Activated CD4-positive, alpha-beta memory T cell treated with anti-CD3 and anti-CD28 coated beads for 36 hours (primary cell): ENCODE measurements at regions not wholly inside any gene's neighbourhood (a gene's known extent, or its start where the extent isn't known, plus 50 kb on each side); places are given as distances from the start of the nearest gene placed in this dataset.

Experiments used
- CTCF ChIA-PET: fragments of 350-600 bp; sonication (Branson Sonifier 250); formaldehyde crosslinking; loops from one replicate; lab custom pipeline; 2021; ENCODE audit warnings: antibody characterized with exemption, inconsistent platforms; lab: Charles Lee
- POLR2A ChIA-PET: fragments of 350-600 bp; sonication (Branson Sonifier 250); formaldehyde crosslinking; loops from one replicate; lab custom pipeline; 2021; ENCODE audit warnings: antibody characterized with exemption; lab: Charles Lee
- DNase-seq: peaks from one replicate; pipeline ENCODE4 v3.0.0-alpha.2; 2020
- H3K27ac Mint-ChIP-seq: one replicate; pipeline ENCODE4 v1.8.0; 2021; ENCODE audit warnings: mixed read lengths
- H3K27me3 Mint-ChIP-seq: one replicate; pipeline ENCODE4 v1.8.0; 2021; ENCODE audit warnings: mixed read lengths
- H3K36me3 Mint-ChIP-seq: one replicate; pipeline ENCODE4 v1.8.0; 2021; ENCODE audit warnings: mixed read lengths
- H3K4me1 Mint-ChIP-seq: one replicate; pipeline ENCODE4 v1.8.0; 2021; ENCODE audit warnings: low read depth, mixed read lengths
- H3K4me3 Mint-ChIP-seq: one replicate; pipeline ENCODE4 v1.8.0; 2021; ENCODE audit warnings: mild to moderate bottlenecking, mixed read lengths
- H3K9me3 Mint-ChIP-seq: one replicate; pipeline ENCODE4 v1.8.0; 2021; ENCODE audit warnings: mixed read lengths
- intact Hi-C: fragments of 100-400 bp; cut with micrococcal nuclease; formaldehyde crosslinking; loops from one replicate; pipeline ENCODE4 v1.15.1; 2023

DNA sequence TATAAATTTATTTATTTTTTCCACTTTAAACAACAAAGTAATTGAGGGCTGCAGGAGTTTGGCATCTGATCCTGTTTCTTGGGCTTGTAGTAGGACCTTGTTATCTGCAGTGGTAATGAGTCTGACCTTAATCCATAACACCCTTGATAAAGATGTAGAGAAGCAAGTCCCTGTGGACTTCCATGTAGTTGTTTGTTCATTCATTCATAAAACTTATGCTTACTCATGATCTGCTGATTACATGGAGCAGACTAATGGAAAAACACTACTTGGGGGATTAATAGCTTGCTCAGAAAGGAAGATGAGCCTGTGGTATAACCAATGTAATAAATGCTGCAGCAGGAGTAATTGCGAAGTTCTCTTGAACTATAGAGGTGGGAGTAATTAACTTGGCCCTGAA lies 271.5 kb upstream of the TBL1XR1 start:
- H3K4me3 Mint-ChIP-seq, result no peak overlapping the region
- no peak overlapping the region for H3K27ac Mint-ChIP-seq
- H3K9me3 Mint-ChIP-seq, result no peaks in the 10 kb centered on the region
- no peak for DNase-seq
- ChIA-PET POLR2A (no interaction called here), CTCF (no interaction called here)
- H3K4me1 Mint-ChIP-seq, result peaks cover 8% of the 10 kb centered on the region
- intact Hi-C loops, result no loop called here
- no peaks in the 10 kb centered on the region for H3K36me3 Mint-ChIP-seq
- H3K27me3 Mint-ChIP-seq, result no peaks in the 10 kb centered on the region

DNA sequence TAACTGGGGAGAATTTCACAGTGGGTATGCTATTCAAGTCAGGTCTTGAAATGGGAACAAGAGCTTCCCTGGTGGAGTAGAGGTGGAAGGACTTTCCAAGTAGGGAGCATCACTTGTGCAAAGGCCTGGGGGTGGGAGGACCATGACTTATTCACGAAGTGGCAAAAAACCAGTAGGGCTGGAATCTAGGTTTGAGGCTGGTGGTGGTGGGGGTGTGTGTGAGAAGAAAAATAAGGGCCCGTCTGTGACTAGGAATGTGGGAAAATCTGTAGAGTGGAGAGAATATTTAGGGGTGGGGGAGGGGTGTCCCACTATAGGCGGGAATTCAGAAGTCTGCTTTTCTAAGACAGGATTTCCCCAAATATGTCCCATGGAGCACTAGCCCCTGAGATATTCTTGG lies 271.9 kb upstream of the TBL1XR1 start:
- DNase-seq, result no peak
- peaks cover 4% of the 10 kb centered on the region for H3K4me1 Mint-ChIP-seq

DNA sequence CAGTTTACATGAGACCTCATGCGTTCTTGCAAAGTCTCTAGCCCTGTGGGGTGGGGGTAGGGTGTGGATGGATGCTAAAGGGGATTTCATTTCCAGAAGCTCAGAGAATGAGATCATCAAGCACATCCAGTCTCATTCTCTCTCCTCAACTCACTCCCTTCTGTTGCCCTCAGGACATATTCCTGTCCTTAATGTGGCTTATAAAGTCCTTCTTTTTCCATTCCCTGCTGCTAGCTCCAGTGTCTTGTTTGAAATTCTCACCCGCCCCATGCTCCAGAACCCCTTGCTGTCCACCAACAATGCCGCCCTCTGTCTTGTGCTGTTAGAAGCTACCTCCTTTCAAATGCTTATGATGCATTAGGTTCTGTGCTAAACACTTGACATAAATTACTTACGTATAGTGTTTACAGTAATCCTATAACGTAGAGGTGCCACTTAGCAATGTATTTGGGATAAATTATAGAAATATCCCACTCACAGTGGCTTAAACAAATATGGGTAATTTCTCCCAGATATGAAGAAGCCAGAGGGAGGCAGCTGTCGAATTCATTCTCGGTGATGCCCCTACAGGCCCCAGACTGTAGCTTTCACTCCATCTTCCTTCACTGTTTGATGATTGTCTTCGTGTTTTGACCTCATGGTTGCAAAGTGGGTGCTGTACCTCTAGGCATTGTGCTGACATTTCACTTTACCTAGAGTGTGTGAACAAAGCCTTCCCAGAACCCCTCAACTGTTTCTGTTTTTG lies 273.1 kb upstream of the TBL1XR1 start:
- POLR2A ChIA-PET, result no interaction called here
- H3K27ac Mint-ChIP-seq, result no peak overlapping the region
- H3K36me3 Mint-ChIP-seq, result no peaks in the 10 kb centered on the region
- intact Hi-C loops, result no loop called here
- H3K27me3 Mint-ChIP-seq, result no peaks in the 10 kb centered on the region
- CTCF ChIA-PET, result interaction anchor here (0.6 kb wide), 2 partner anchors 24 to 60 kb away, joined by 3 to 4 read pairs; no protein-coding TSS in a partner anchor
- no peaks in the 10 kb centered on the region for H3K9me3 Mint-ChIP-seq
- H3K4me1 Mint-ChIP-seq, result peaks cover 2% of the 10 kb centered on the region
- no peak for DNase-seq
- no peak overlapping the region for H3K4me3 Mint-ChIP-seq

More for the DNA sequence above, 271.9 kb upstream of the TBL1XR1 start:
- no peaks in the 10 kb centered on the region for H3K36me3 Mint-ChIP-seq
- H3K4me3 Mint-ChIP-seq, result no peak overlapping the region
- no peak overlapping the region for H3K27ac Mint-ChIP-seq
- H3K9me3 Mint-ChIP-seq, result no peaks in the 10 kb centered on the region
- POLR2A ChIA-PET, result no interaction called here
- no peaks in the 10 kb centered on the region for H3K27me3 Mint-ChIP-seq
- CTCF ChIA-PET, result no interaction called here
- intact Hi-C loops, result no loop called here

DNA sequence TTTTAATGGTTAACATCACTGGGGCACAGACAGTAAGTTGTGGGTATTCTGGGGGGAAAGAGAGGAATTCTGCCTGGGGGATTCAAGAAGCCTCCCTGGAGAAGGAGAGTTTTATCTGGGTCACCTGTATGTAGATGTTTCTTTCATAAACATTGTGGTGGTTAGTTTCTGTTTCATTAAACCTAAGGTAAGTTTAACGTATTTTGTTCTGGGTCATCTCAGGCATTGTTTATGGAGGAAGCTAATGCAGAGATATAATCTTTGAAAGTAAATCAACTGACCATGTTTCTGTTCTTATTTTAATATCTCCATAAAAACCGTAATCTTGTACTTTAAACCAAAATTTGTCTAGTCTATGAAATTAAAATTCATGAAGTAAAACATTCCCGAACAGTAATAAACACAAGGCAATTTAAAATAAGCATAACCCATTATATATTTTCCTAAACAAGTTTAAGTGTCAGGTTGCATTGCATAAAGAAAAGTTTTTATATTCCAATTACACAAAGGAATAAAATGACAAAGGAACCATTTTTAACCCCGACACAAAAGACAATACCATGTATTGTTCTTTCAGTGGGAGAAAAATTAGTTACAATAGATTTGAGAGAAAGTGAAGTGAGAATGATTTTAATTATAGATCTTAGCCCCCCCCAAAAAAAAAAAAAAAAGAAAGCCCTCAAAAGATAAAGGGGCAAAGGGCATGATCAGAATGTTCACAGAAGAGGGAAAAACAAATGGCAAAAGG lies 274.6 kb upstream of the TBL1XR1 start:
- no peak for DNase-seq
- H3K27me3 Mint-ChIP-seq, result no peaks in the 10 kb centered on the region
- ChIA-PET CTCF (no interaction called here), POLR2A (no interaction called here)
- no peaks in the 10 kb centered on the region for H3K4me1 Mint-ChIP-seq
- H3K36me3 Mint-ChIP-seq, result no peaks in the 10 kb centered on the region
- intact Hi-C loops, result no loop called here
- H3K27ac Mint-ChIP-seq, result no peak overlapping the region
- H3K9me3 Mint-ChIP-seq, result no peaks in the 10 kb centered on the region
- no peak overlapping the region for H3K4me3 Mint-ChIP-seq

DNA sequence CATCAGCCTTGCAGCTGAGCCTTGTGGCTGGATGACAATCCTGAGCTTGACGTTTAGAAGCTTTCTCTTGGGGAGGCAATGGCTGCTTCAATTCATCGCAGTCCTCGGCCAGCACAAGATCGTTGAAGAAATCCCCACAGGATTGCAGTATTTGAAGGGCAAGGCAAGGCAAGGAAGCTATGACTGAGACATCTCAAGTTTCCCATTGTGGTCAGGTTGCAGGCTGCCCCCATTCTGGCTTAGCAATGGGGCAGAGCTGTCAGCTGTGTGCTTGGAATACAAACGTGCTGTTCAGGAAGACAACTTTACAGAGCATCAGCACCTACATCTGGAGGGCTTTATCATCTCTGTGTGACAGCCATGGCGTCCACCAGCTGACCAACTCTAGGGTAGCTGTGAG lies 275.9 kb upstream of the TBL1XR1 start:
- no peaks in the 10 kb centered on the region for H3K27me3 Mint-ChIP-seq
- no peak overlapping the region for H3K4me3 Mint-ChIP-seq
- intact Hi-C loops, result no loop called here
- H3K4me1 Mint-ChIP-seq, result no peaks in the 10 kb centered on the region
- H3K9me3 Mint-ChIP-seq, result no peaks in the 10 kb centered on the region
- CTCF ChIA-PET, result no interaction called here
- no peaks in the 10 kb centered on the region for H3K36me3 Mint-ChIP-seq
- POLR2A ChIA-PET, result no interaction called here
- DNase-seq, result no peak
- no peak overlapping the region for H3K27ac Mint-ChIP-seq

DNA sequence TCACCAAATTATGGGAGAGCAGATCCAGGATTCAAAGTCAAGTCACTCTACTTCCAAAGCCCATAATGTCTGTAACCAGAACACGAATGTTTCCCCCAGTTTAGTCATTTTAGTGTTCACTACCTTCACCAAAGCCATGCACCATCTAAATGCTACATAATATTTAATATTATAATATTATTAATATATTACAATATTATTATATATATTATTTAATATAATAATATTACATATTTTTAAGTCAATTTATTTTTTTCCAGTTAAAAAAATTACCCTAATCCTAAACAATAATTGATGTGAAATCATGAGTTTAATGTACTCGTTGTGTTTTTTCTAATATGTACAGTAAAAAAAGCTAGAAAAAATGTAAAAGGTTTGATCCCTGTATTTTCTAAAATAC lies 276.6 kb upstream of the TBL1XR1 start:
- Mint-ChIP-seq H3K9me3 (no peaks in the 10 kb centered on the region), H3K27me3 (no peaks in the 10 kb centered on the region), H3K36me3 (no peaks in the 10 kb centered on the region), H3K4me3 (no peak overlapping the region), H3K4me1 (no peaks in the 10 kb centered on the region), H3K27ac (no peak overlapping the region)
- POLR2A ChIA-PET, result no interaction called here
- intact Hi-C loops, result no loop called here
- CTCF ChIA-PET, result no interaction called here
- DNase-seq, result no peak

DNA sequence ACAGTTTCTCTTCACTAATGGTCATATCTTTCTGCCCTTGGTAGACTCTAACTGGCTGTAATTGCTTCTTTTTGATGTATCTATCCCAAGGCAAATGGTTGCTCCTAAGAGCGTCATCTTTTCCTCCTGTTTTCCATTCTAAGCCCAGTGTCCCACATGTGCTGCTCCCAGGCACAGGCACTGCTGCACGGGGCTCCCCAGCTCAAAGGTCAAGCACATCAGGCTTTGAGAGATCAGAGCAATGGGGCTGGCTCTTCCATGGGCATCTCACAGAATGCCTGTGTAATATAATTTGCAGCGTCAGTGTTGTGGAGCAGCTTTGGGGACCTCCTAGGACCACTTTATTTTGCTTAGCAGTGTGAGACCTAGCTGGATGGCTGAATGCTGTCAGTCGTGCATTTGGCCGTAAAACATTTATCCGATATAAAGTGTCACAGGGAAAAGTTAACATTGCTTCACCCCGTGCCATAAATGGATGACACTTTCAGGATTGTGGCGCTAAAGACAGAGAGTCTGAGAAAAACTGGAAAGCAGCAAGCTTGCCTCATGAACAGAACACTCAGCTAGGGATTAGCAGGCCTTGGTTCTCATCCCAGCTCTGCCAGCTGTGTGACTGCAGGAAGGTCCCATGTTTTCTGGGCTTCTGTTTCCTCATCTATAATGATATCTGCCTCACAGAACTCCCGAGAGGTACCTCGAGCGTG lies 277.5 kb upstream of the TBL1XR1 start:
- Mint-ChIP-seq H3K27me3 (no peaks in the 10 kb centered on the region), H3K9me3 (no peaks in the 10 kb centered on the region), H3K27ac (no peak overlapping the region), H3K36me3 (no peaks in the 10 kb centered on the region), H3K4me3 (no peak overlapping the region), H3K4me1 (no peaks in the 10 kb centered on the region)
- CTCF ChIA-PET, result no interaction called here
- intact Hi-C loops, result no loop called here
- POLR2A ChIA-PET, result no interaction called here
- no peak for DNase-seq

DNA sequence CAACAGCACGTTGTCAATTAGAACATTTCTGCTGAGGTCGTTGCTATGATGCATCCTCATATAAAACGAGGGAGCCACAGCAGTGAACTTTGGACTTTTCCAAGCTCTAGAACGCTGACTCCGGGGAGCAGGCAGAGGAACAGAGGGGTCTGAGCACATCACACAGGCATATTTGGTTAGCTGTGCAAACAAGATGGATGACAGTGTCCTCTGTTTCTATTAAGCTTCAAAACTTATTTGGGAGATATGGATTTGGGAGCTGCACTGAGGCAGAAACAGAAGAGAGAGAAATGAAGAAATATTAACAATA lies 278.0 kb upstream of the TBL1XR1 start:
- no peaks in the 10 kb centered on the region for H3K27me3 Mint-ChIP-seq
- H3K4me3 Mint-ChIP-seq, result no peak overlapping the region
- intact Hi-C loops, result no loop called here
- no peaks in the 10 kb centered on the region for H3K9me3 Mint-ChIP-seq
- POLR2A ChIA-PET, result no interaction called here
- H3K36me3 Mint-ChIP-seq, result no peaks in the 10 kb centered on the region
- CTCF ChIA-PET, result no interaction called here
- no peak for DNase-seq
- no peak overlapping the region for H3K27ac Mint-ChIP-seq
- no peaks in the 10 kb centered on the region for H3K4me1 Mint-ChIP-seq

DNA sequence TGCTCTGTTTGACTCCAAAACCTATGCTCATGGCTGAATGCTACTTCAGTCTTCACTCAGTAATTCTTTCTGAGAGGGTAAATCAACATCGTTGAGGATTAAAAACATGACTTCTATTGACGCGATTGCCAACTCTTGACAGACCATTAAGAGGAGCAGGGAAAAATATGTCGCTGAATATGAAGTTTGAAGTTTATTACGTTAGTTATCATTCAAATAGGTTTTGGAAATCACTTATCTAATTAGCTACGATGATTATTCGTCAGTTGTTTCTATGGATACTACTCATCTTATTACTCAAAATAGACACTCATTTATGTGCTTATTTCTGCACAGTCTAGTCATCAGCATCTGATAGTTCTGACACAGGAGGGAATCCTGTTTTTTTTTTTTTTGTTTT lies 279.2 kb upstream of the TBL1XR1 start:
- POLR2A ChIA-PET, result no interaction called here
- Mint-ChIP-seq H3K27me3 (no peaks in the 10 kb centered on the region), H3K4me3 (no peak overlapping the region), H3K27ac (no peak overlapping the region), H3K36me3 (no peaks in the 10 kb centered on the region), H3K9me3 (no peaks in the 10 kb centered on the region), H3K4me1 (no peaks in the 10 kb centered on the region)
- no peak for DNase-seq
- intact Hi-C loops, result no loop called here
- CTCF ChIA-PET, result no interaction called here

DNA sequence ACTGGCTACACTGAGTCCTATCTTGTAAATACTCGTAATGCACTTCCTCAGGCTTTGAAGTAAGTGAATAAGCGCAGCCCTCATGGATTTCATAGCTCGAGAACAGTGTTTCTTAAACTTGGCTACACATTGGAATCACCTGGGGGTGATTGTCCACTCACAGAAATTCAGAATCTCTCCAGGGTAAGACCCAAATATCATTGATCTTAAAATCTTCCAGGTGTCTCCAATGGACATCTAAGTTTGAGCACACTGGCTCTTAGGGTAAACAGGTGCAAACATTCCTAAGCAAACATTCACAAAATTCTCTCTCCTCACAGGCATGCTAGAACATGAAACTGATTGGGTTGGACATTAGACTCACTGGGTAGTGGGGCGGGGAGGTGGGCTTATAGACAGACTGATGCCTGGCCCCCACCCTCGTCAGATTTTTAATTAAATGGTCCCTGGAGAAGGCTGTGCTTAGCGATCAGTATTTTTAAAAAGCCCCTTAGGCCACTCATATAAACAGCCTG lies 279.7 kb upstream of the TBL1XR1 start:
- Mint-ChIP-seq H3K27me3 (no peaks in the 10 kb centered on the region), H3K4me1 (no peaks in the 10 kb centered on the region), H3K9me3 (no peaks in the 10 kb centered on the region), H3K27ac (no peak overlapping the region), H3K4me3 (no peak overlapping the region), H3K36me3 (no peaks in the 10 kb centered on the region)
- POLR2A ChIA-PET, result no interaction called here
- CTCF ChIA-PET, result no interaction called here
- DNase-seq, result no peak
- intact Hi-C loops, result no loop called here

DNA sequence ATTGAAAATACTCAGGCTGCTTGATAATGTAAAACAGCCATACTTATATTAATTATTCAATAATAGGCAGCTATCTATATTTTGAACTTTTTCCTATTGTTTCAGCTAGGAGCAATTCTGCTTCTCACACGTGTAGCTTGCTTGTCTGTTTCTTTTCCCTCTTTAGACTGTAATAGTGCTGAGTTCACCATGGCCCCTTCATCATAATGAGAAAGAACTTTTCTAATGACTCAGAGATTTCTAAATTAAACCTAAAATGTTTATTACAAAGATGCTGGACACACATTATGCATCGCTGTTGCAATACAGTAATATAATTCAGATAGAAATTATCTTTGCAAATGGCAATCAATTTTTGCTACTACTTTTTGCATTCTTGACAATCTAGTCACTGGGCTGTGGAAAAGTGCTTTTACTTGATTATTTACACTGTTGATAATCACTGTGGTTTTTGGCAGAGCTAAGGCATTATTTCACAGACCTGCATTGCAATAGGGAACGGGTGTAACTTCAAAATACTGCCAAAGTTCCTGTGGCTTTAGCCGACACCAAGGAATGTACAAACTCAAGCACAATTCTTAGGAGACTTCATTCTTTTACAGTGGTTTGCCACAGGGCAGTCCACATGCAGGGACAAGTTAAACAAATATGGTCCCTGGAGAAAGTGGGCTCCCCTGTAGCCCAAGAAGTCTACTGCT lies 281.0 kb upstream of the TBL1XR1 start:
- Mint-ChIP-seq H3K27ac (no peak overlapping the region), H3K27me3 (no peaks in the 10 kb centered on the region), H3K4me3 (no peak overlapping the region), H3K9me3 (no peaks in the 10 kb centered on the region), H3K4me1 (no peaks in the 10 kb centered on the region), H3K36me3 (no peaks in the 10 kb centered on the region)
- no peak for DNase-seq
- intact Hi-C loops, result no loop called here
- ChIA-PET CTCF (no interaction called here), POLR2A (no interaction called here)

DNA sequence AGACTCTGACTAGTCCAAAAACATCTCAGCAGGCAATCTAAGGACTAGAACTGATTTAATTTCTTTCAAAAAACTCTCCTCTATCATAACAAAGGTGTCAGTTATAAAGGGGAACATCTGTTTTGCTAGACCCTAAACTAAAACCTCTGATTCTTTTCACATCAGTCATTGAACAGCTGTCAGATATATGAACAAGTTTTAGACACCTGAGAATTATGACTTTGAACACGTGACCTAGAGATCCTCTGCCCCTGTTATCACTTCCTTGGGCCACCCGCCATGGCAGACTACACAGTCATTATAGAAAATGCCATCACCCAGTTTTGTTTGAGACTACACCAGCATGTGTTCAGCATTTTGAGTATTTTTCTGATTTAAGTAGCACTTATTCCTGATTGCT lies 282.3 kb upstream of the TBL1XR1 start:
- intact Hi-C loops, result no loop called here
- Mint-ChIP-seq H3K27ac (no peak overlapping the region), H3K27me3 (no peaks in the 10 kb centered on the region), H3K36me3 (no peaks in the 10 kb centered on the region), H3K9me3 (no peaks in the 10 kb centered on the region), H3K4me3 (no peak overlapping the region), H3K4me1 (no peaks in the 10 kb centered on the region)
- no peak for DNase-seq
- POLR2A ChIA-PET, result no interaction called here
- CTCF ChIA-PET, result no interaction called here
